Right lobe of liver (tissue), 6 donors: ENCODE measurements at regions not wholly inside any gene's neighbourhood (a gene's known extent, or its start where the extent isn't known, plus 50 kb on each side); places are given as distances from the start of the nearest gene placed in this dataset.

ENCODE experiments used
- ATAC-seq, 4 donors: fragments of 200-7000 bp; cut with Tn5 transposase; one replicate each; pipeline ENCODE4 v1.9.1; 2020; ENCODE audit warnings: mild to moderate bottlenecking in 4 of 4, moderate library complexity in 4 of 4
- DNase-seq, 3 donors: peaks; one replicate each; pipeline ENCODE4 v3.0.0-alpha.2; 2020
- H3K27ac ChIP-seq, 3 donors: fragments of 200-600 bp; one replicate each; pipeline ENCODE4 v1.8.0; 2022
- H3K27me3 ChIP-seq, 2 donors: fragments of 200-600 bp; one replicate each; pipeline ENCODE4 v1.8.0; 2022
- H3K36me3 ChIP-seq, 4 donors: fragments of 200-600 bp; sonication (generic) in 1 of 4; one replicate each; pipeline versions ENCODE4 v1.5.1 to v1.8.0; 2017 to 2022; ENCODE audit warnings: control low read depth in 1 of 4
- H3K4me1 ChIP-seq, 4 donors: fragments of 200-600 bp; sonication (generic) in 1 of 4; one replicate each; pipeline versions ENCODE4 v1.5.1 to v1.8.0; 2017 to 2022; ENCODE audit warnings: control low read depth in 1 of 4
- H3K4me3 ChIP-seq, 3 donors: fragments of 200-600 bp; one replicate each; pipeline ENCODE4 v1.8.0; 2022
- H3K9me3 ChIP-seq, 4 donors: fragments of 200-600 bp; sonication (generic) in 1 of 4; one replicate each; pipeline versions ENCODE4 v1.5.1 to v1.8.0; 2017 to 2022; ENCODE audit warnings: control low read depth in 1 of 4
- POLR2A ChIP-seq: fragments of 450-650 bp; IDR thresholded peaks from one replicate; pipeline ENCODE4 v1.6.1; 2017; ENCODE audit warnings: antibody characterized with exemption, mild to moderate bottlenecking
- WGBS: methylation state at CpG from one replicate; pipeline ENCODE4 v1.1.6; 2018; ENCODE audit warnings: low coverage, low lambda C conversion rate; ENCODE audit not compliant: insufficient coverage; ENCODE audit errors: missing lambda C conversion rate; 5-methylcytosine and 5-hydroxymethylcytosine counted together
- intact Hi-C, 2 donors: fragments of 100-400 bp; cut with DNase I; formaldehyde crosslinking; loops; one replicate each; pipeline versions ENCODE4 v1.11.2 to v1.14.1; 2022
- TF ChIP-seq, protein P1 (sequence below), 4 donors: fragments of 200-600 bp in 3 of 4; fragments of 450-650 bp in 1 of 4; IDR thresholded peaks; one replicate each; pipeline versions ENCODE4 v1.5.1 to v1.8.0; 2016 to 2022; ENCODE audit warnings: antibody characterized with exemption in 4 of 4, mild to moderate bottlenecking in 2 of 4
- donor health status: DM: no; HTN: yes; CAD: no.
- donor health status: DM: no; HTN: no; CAD: no.
- donor health status: DM: no; HTN: no; CAD: no.
- donor health status: DM: no; HTN: yes; CAD: no.
- donor health status: DM: no; HTN: yes; CAD: no.

DNA sequence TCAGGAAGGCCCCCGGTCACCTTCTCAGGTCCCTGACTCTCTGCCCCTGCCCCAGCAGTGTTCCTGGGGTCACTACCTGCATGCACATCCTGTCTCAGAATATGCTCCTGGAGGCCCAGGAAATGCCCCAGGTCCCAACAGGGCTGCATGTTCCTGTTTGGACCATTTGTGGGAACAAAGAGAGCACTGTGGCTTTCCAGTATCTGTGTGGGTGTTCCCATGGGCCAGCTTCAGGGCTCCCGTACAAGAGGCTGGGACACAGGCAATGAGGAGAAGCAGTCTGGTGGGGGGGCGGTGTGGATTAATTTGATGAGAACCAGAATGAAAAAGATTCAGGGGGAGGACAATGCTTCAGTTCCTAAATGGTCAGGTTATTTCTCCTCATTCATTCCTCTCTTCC, 61.5 kb upstream of the GGTLC1 start:
- no peak for DNase-seq
- no peaks in the 10 kb centered on the region for H3K27me3 ChIP-seq
- 69% methylated on average over 2 of the region's 3 CpGs for WGBS
- no peaks in the 10 kb centered on the region for H3K4me1 ChIP-seq
- TF ChIP-seq, protein P1, sequence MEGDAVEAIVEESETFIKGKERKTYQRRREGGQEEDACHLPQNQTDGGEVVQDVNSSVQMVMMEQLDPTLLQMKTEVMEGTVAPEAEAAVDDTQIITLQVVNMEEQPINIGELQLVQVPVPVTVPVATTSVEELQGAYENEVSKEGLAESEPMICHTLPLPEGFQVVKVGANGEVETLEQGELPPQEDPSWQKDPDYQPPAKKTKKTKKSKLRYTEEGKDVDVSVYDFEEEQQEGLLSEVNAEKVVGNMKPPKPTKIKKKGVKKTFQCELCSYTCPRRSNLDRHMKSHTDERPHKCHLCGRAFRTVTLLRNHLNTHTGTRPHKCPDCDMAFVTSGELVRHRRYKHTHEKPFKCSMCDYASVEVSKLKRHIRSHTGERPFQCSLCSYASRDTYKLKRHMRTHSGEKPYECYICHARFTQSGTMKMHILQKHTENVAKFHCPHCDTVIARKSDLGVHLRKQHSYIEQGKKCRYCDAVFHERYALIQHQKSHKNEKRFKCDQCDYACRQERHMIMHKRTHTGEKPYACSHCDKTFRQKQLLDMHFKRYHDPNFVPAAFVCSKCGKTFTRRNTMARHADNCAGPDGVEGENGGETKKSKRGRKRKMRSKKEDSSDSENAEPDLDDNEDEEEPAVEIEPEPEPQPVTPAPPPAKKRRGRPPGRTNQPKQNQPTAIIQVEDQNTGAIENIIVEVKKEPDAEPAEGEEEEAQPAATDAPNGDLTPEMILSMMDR (IDR thresholded peaks at IDR 0.05), result no peak
- TF ChIP-seq POLR2A, result no peak
- no peak for ATAC-seq
- no peaks in the 10 kb centered on the region for H3K36me3 ChIP-seq
- no peak overlapping the region for H3K4me3 ChIP-seq
- no peaks in the 10 kb centered on the region for H3K9me3 ChIP-seq
- intact Hi-C loops, result no loop called here
- no peak overlapping the region for H3K27ac ChIP-seq

DNA sequence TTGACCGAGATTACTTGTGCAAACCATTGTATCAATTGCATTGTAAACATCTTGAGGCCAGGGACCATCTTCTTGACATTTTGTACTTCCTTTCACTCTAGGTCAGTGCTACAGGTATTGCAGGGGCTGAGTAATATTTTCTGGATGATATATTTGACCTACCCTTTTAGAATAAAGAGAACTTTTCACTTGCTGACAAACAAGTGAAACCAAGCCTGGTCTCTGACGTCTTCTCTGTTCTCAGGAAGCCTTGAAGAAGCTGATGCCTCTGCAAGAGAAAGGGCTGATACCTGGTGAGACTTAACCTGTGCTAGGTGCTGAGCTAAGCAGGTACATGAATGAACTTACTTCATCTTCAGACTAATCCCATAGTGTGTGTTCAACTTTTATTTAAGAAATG, 60.5 kb upstream of the GGTLC1 start:
- no peaks in the 10 kb centered on the region for H3K36me3 ChIP-seq
- H3K27me3 ChIP-seq, result no peaks in the 10 kb centered on the region
- no peak for TF ChIP-seq POLR2A
- TF ChIP-seq, protein P1 (IDR thresholded peaks at IDR 0.05), result no peak
- DNase-seq (no peak), ATAC-seq (no peak)
- intact Hi-C loops, result no loop called here
- no peak overlapping the region for H3K27ac ChIP-seq
- H3K9me3 ChIP-seq, result no peaks in the 10 kb centered on the region
- H3K4me3 ChIP-seq, result no peak overlapping the region
- H3K4me1 ChIP-seq, result no peaks in the 10 kb centered on the region
- WGBS, result 73% methylated on average over 2 of the region's 2 CpGs

DNA sequence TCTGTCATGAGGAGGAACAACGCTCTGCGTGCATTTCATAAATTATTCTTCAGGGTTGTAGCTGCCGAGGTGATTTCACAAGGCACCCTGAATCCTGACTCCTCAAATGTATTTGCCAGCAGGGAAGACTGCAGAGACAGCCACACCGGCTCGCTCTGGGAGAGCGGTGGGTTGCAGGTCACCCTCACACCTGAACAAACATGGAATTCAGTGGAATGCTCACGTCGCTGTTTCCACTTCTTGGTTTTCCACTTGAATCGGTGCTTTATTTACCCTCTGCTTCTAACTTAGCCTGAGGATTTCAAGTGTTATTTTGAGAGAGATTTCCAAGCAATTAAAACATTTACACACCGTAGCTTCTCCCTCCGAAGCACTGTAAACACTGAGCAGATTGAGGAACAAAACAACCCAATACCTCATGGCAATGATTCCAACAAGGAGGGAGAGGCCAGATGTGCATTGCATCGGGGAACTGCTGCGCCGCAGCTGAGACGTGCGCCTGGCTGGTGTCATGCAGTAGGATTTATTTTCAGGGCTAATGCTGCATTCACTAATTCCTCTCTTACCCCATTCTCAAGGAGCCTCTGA, 59.5 kb upstream of the GGTLC1 start:
- Histone ChIP-seq H3K4me3 (no peak overlapping the region), H3K36me3 (no peaks in the 10 kb centered on the region), H3K4me1 (no peaks in the 10 kb centered on the region), H3K27me3 (no peaks in the 10 kb centered on the region), H3K9me3 (no peaks in the 10 kb centered on the region), H3K27ac (no peak overlapping the region)
- DNase-seq, result no peak
- TF ChIP-seq POLR2A, result no peak
- TF ChIP-seq, protein P1 (IDR thresholded peaks at IDR 0.05), result no peak
- no peak for ATAC-seq
- intact Hi-C loops, result no loop called here
- WGBS, result 67% methylated on average over 11 of the region's 16 CpGs

DNA sequence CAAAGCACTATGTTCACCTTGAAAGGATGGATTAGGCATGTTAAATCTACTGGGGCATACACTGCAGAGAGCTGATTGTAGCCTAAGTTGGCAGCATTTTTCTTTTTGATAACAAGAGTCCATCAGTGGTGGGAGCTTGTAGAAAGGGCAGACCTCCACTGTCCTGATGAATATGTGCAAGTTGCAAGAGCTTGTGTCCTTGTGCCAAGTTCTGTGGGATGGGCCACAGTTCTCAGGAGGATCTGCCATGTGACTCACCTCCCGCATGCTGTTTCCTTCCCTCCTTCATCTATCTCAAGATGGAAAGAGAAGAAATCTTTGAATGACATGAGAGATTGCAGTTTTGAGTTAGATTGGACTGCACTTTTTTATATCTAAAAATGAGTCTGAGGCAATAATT, 58.3 kb upstream of the GGTLC1 start:
- WGBS, result 78% methylated on average over 1 of the region's 1 CpG
- ATAC-seq, result no peak
- Histone ChIP-seq H3K27ac (no peak overlapping the region), H3K9me3 (no peaks in the 10 kb centered on the region), H3K27me3 (no peaks in the 10 kb centered on the region), H3K36me3 (no peaks in the 10 kb centered on the region), H3K4me3 (no peak overlapping the region), H3K4me1 (no peaks in the 10 kb centered on the region)
- intact Hi-C loops, result no loop called here
- no peak for TF ChIP-seq POLR2A
- TF ChIP-seq, protein P1 (IDR thresholded peaks at IDR 0.05), result no peak
- no peak for DNase-seq
